H1 (cell line): ENCODE measurements at regions not wholly inside any gene's neighbourhood (a gene's known extent, or its start where the extent isn't known, plus 50 kb on each side); places are given as distances from the start of the nearest gene placed in this dataset.

Experiments used
- CTCF ChIA-PET: fragments of 300-600 bp; sonication (Branson Sonifier 250); formaldehyde crosslinking; loops from one replicate; lab custom pipeline; 2021; ENCODE audit not compliant: partially characterized antibody; lab: Charles Lee
- POLR2A ChIA-PET: fragments of 300-600 bp; sonication (Branson Sonifier 250); formaldehyde crosslinking; loops from one replicate; lab custom pipeline; 2021; ENCODE audit warnings: inconsistent platforms; ENCODE audit not compliant: partially characterized antibody; lab: Charles Lee
- DNase-seq, 2 experiments: peaks; one replicate each; pipeline versions ENCODE4 v3.0.0 to v3.0.0-alpha.2; 2010 to 2022; ENCODE audit warnings: low spot score in 2 of 2, low read depth in 1 of 2, mixed read lengths in 1 of 2
- FAIRE-seq: peaks from 2 replicates; lab custom pipeline; 2011; peaks lifted over from hg19 to GRCh38; lab: Jason Lieb, UNC
- H2AFZ ChIP-seq: 2 replicates; pipeline ENCODE4 v1.8.1; 2012; ENCODE audit warnings: low read length, inconsistent platforms
- H2AK5ac ChIP-seq: 2 replicates; pipeline ENCODE4 v1.6.1; 2013; ENCODE audit warnings: low read depth, low read length
- H2BK120ac ChIP-seq: replicated peaks from 2 replicates; pipeline ENCODE3; 2013; ENCODE audit warnings: low read depth, low read length, inconsistent platforms
- H2BK12ac ChIP-seq: 2 replicates; pipeline ENCODE4 v1.6.1; 2013; ENCODE audit warnings: low read depth, low read length
- H2BK15ac ChIP-seq: 2 replicates; pipeline ENCODE4 v1.6.1; 2013; ENCODE audit warnings: low read length
- H2BK20ac ChIP-seq: 2 replicates; pipeline ENCODE4 v1.6.1; 2013; ENCODE audit warnings: low read length
- H2BK5ac ChIP-seq: 2 replicates; pipeline ENCODE4 v1.6.1; 2013; ENCODE audit warnings: low read depth, low read length
- H3K14ac ChIP-seq: 2 replicates; pipeline ENCODE4 v1.6.1; 2013; ENCODE audit warnings: inconsistent platforms; ENCODE audit not compliant: insufficient read length
- H3K18ac ChIP-seq: 2 replicates; pipeline ENCODE4 v1.6.1; 2013; ENCODE audit warnings: low read length; ENCODE audit errors: extremely low read depth
- H3K23ac ChIP-seq: 2 replicates; pipeline ENCODE4 v1.6.1; 2013; ENCODE audit warnings: inconsistent platforms; ENCODE audit not compliant: insufficient read length
- H3K23me2 ChIP-seq: 2 replicates; pipeline ENCODE4 v1.6.1; 2013; ENCODE audit warnings: low read depth, low read length
- H3K27ac ChIP-seq: 2 replicates; pipeline ENCODE4 v1.6.1; 2011; ENCODE audit warnings: low read depth, low read length, inconsistent platforms
- H3K27me3 ChIP-seq, 4 experiments: replicated peaks in 1 of 4; 1 replicate in 1 of 4; 2 replicates in 3 of 4; pipeline versions ENCODE4 v1.6.1 to v1.8.1; 2011 to 2013; ENCODE audit warnings: low read length in 3 of 4, mild to moderate bottlenecking in 3 of 4, inconsistent platforms in 2 of 4, mixed read lengths in 2 of 4, moderate library complexity in 1 of 4; ENCODE audit not compliant: control insufficient read depth in 3 of 4, insufficient read depth in 3 of 4; ENCODE audit errors: extremely low read depth in 1 of 4
- H3K36me3 ChIP-seq, 4 experiments: 2 replicates each; pipeline versions ENCODE4 v1.6.1 to v1.8.1; 2011 to 2013; ENCODE audit warnings: mild to moderate bottlenecking in 4 of 4, low read length in 3 of 4, moderate library complexity in 2 of 4, control low read depth in 1 of 4, inconsistent platforms in 1 of 4; ENCODE audit not compliant: insufficient read depth in 4 of 4, control insufficient read depth in 2 of 4
- H3K4ac ChIP-seq: replicated peaks from 2 replicates; pipeline ENCODE3; 2013; ENCODE audit warnings: low read length, low read depth, mixed read lengths, inconsistent platforms; ENCODE audit not compliant: insufficient read length
- H3K4me1 ChIP-seq, 4 experiments: replicated peaks in 1 of 4; 1 replicate in 1 of 4; 2 replicates in 3 of 4; pipeline versions ENCODE4 v1.6.1 to v1.8.1; 2011 to 2013; ENCODE audit warnings: low read length in 3 of 4, inconsistent platforms in 2 of 4, mixed read lengths in 1 of 4; ENCODE audit not compliant: insufficient read depth in 4 of 4, control insufficient read depth in 3 of 4
- H3K4me2 ChIP-seq, 2 experiments: 2 replicates each; pipeline versions ENCODE4 v1.6.1 to v1.8.1; 2011 to 2013; ENCODE audit warnings: low read depth in 2 of 2, low read length in 2 of 2, control low read depth in 1 of 2, inconsistent platforms in 1 of 2, mild to moderate bottlenecking in 1 of 2; ENCODE audit not compliant: insufficient read depth in 1 of 2
- H3K4me3 ChIP-seq, 4 experiments: fragments of 200-600, 300-600 bp in 1 of 4; sonication (generic), shearing (Covaris generic), sonication (Bioruptor Twin) in 1 of 4; 2 replicates each; pipeline versions ENCODE4 v1.5.1 to v1.8.1; 2011 to 2016; ENCODE audit warnings: low read length in 4 of 4, low read depth in 3 of 4, control low read depth in 2 of 4, inconsistent platforms in 2 of 4, mild to moderate bottlenecking in 2 of 4, mixed read lengths in 1 of 4, moderate library complexity in 1 of 4; ENCODE audit not compliant: insufficient read depth in 2 of 4; ENCODE audit errors: extremely low read depth in 1 of 4
- H3K56ac ChIP-seq: replicated peaks from 2 replicates; pipeline ENCODE3; 2013; ENCODE audit warnings: low read depth, mild to moderate bottlenecking, mixed read lengths, low read length, inconsistent platforms; ENCODE audit not compliant: insufficient read length
- H3K79me1 ChIP-seq: 2 replicates; pipeline ENCODE4 v1.6.1; 2013; ENCODE audit warnings: low read depth, low read length, control low read depth
- H3K79me2 ChIP-seq, 2 experiments: 2 replicates each; pipeline versions ENCODE4 v1.6.1 to v1.8.1; 2012 to 2013; ENCODE audit warnings: low read length in 2 of 2, mild to moderate bottlenecking in 2 of 2, inconsistent platforms in 1 of 2; ENCODE audit not compliant: insufficient read depth in 2 of 2, control insufficient read depth in 1 of 2
- H3K9ac ChIP-seq, 4 experiments: replicated peaks in 1 of 4; 1 replicate in 1 of 4; 2 replicates in 3 of 4; pipeline versions ENCODE4 v1.6.1 to v1.8.1; 2011 to 2013; ENCODE audit warnings: low read depth in 3 of 4, low read length in 3 of 4, control low read depth in 2 of 4, mild to moderate bottlenecking in 2 of 4, moderate library complexity in 2 of 4, inconsistent platforms in 1 of 4; ENCODE audit errors: extremely low read depth in 1 of 4
- H3K9me3 ChIP-seq, 2 experiments: 2 replicates each; pipeline versions ENCODE4 v1.6.1 to v1.8.1; 2012 to 2013; ENCODE audit warnings: mild to moderate bottlenecking in 2 of 2, moderate library complexity in 2 of 2, control low read depth in 1 of 2, inconsistent platforms in 1 of 2, low read depth in 1 of 2, low read length in 1 of 2, mixed read lengths in 1 of 2; ENCODE audit not compliant: insufficient read depth in 2 of 2
- H4K20me1 ChIP-seq, 2 experiments: replicated peaks in 1 of 2; 2 replicates each; pipeline versions ENCODE3 to v1.8.1; 2011 to 2013; ENCODE audit warnings: inconsistent platforms in 2 of 2, low read length in 2 of 2, mild to moderate bottlenecking in 1 of 2; ENCODE audit not compliant: insufficient read depth in 2 of 2, control insufficient read depth in 1 of 2
- H4K5ac ChIP-seq: 2 replicates; pipeline ENCODE4 v1.6.1; 2013; ENCODE audit warnings: low read length, low read depth, mixed read lengths, inconsistent platforms; ENCODE audit not compliant: insufficient read length
- H4K8ac ChIP-seq: 2 replicates; pipeline ENCODE4 v1.8.0; 2013; ENCODE audit warnings: mild to moderate bottlenecking, moderate library complexity, low read length, inconsistent platforms; ENCODE audit not compliant: insufficient read depth; ENCODE audit errors: extremely low read depth
- H4K91ac ChIP-seq: replicated peaks from 2 replicates; pipeline ENCODE3; 2013; ENCODE audit warnings: low read length, mixed read lengths, inconsistent platforms; ENCODE audit not compliant: insufficient read length
- CEBPB ChIP-seq: IDR thresholded peaks from 2 replicates; pipeline ENCODE4 v1.6.1; 2012; ENCODE audit warnings: low read depth, low read length
- CHD1 ChIP-seq: IDR thresholded peaks from 2 replicates; pipeline ENCODE4 v1.6.1; 2012; ENCODE audit warnings: low read depth, low read length, improper control_type of control experiment
- E2F6 ChIP-seq: IDR thresholded peaks from 2 replicates; pipeline ENCODE4 v1.6.1; 2012; ENCODE audit warnings: inconsistent platforms
- EP300 ChIP-seq, 2 experiments: IDR thresholded peaks; 1 replicate in 1 of 2; 2 replicates in 1 of 2; pipeline ENCODE4 v1.6.1; 2011 to 2012; ENCODE audit warnings: low read depth in 2 of 2, low read length in 2 of 2, mild to moderate bottlenecking in 2 of 2, borderline replicate concordance in 1 of 2, inconsistent platforms in 1 of 2, moderate library complexity in 1 of 2
- FOSL1 ChIP-seq: IDR thresholded peaks from 2 replicates; pipeline ENCODE4 v1.6.1; 2011; ENCODE audit warnings: mild to moderate bottlenecking, low read depth, low read length, moderate library complexity; ENCODE audit not compliant: insufficient read depth
- GTF2F1 ChIP-seq: IDR thresholded peaks from 2 replicates; pipeline ENCODE4 v1.6.1; 2012; ENCODE audit warnings: low read depth, low read length, improper control_type of control experiment, borderline replicate concordance
- JUN ChIP-seq: IDR thresholded peaks from 2 replicates; pipeline ENCODE4 v1.6.1; 2011; ENCODE audit warnings: low read depth, mild to moderate bottlenecking, improper control_type of control experiment, low read length
- JUND ChIP-seq: IDR thresholded peaks from 2 replicates; pipeline ENCODE4 v1.6.1; 2011; ENCODE audit warnings: mild to moderate bottlenecking, improper control_type of control experiment, low read length
- NRF1 ChIP-seq: IDR thresholded peaks from 2 replicates; pipeline ENCODE4 v1.6.1; 2011; ENCODE audit warnings: mild to moderate bottlenecking, low read depth, low read length, improper control_type of control experiment
- PHF8 ChIP-seq: fragments of 200-600 bp; sonication (generic); conservative IDR thresholded peaks from 2 replicates; pipeline ENCODE4 v1.7.1; 2012; ENCODE audit warnings: low read depth, mild to moderate bottlenecking, inconsistent platforms, low read length, moderate library complexity
- SAP30 ChIP-seq: fragments of 300-600 bp; sonication (generic); IDR thresholded peaks from 2 replicates; pipeline ENCODE4 v1.7.1; 2012; ENCODE audit warnings: low read length, moderate library complexity, mild to moderate bottlenecking, inconsistent platforms; ENCODE audit not compliant: insufficient read depth, insufficient replicate concordance
- TBP ChIP-seq: IDR thresholded peaks from 2 replicates; pipeline ENCODE4 v1.6.1; 2011; ENCODE audit warnings: low read depth, low read length, improper control_type of control experiment
- WGBS, 2 experiments: shearing (Covaris generic) in 1 of 2; methylation state at CpG; one replicate each; pipeline versions ENCODE4 v1.1.6 to v1.1.7; 2013 to 2015; ENCODE audit warnings: low lambda C conversion rate in 2 of 2, mixed read lengths in 2 of 2, inconsistent platforms in 1 of 2, low coverage in 1 of 2, missing lambda C conversion rate in 1 of 2; ENCODE audit not compliant: insufficient replicate concordance in 2 of 2, insufficient coverage in 1 of 2, insufficient read length in 1 of 2; ENCODE audit errors: extremely low coverage in 1 of 2, missing lambda C conversion rate in 1 of 2; 5-methylcytosine and 5-hydroxymethylcytosine counted together

DNA sequence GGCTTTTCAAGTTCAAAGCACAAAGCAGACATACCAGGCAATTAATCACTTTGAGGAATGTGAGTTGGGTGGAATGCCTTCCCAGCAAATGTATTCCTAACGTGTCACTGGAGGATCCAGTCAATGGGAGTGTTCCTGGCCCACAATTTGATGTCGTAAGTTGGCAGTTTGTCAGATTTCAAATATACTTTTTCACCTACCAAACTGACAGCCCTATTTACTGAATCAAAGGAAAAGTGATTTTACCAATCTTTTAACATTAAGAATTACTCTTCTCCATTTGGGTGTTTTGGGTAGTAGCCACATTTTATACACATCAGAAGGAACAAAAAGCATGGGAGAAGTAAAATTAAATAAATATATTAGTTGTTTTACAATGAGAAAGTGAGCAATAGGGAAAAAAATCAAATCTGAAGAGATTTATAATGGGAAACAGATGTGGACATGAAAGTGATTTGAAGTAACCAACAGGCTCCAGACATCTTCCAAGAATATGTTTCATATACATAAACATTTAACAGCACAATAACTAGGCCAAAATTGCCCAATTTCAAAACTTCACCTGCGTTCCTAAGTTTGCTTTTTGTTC is 222.9 kb downstream of the MTERF1 start:
- Histone ChIP-seq H3K9ac (no peak overlapping the region), H2BK15ac (no peak overlapping the region), H3K14ac (no peak overlapping the region), H3K4me2 (no peak overlapping the region), H3K4ac (no peak overlapping the region), H3K9me3 (no peaks in the 10 kb centered on the region), H2BK120ac (no peak overlapping the region), H3K36me3 (no peaks in the 10 kb centered on the region), H3K23ac (no peak overlapping the region), H3K4me3 (no peak overlapping the region), H2AFZ (no peak overlapping the region), H4K5ac (no peak overlapping the region), H3K79me2 (no peaks in the 10 kb centered on the region), H4K20me1 (no peaks in the 10 kb centered on the region), H3K18ac (no peak overlapping the region), H2BK12ac (no peak overlapping the region), H3K27me3 (no peaks in the 10 kb centered on the region), H3K79me1 (no peaks in the 10 kb centered on the region), H3K4me1 (no peaks in the 10 kb centered on the region), H3K56ac (no peak overlapping the region)
- POLR2A ChIA-PET, result no interaction called here
- DNase-seq, result no peak
- WGBS, 2 experiments, result 81% methylated on average over 3 of the region's 3 CpGs; no CpG with 5 or more reads in 1 of the 2 experiments
- CTCF ChIA-PET, result no interaction called here
- TF ChIP-seq E2F6 (no peak), FOSL1 (no peak), SAP30 (no peak), JUND (no peak), GTF2F1 (no peak), PHF8 (no peak), CEBPB (no peak), NRF1 (no peak), TBP (no peak), EP300 (IDR thresholded peaks at IDR 0.05; ENCODE audit: borderline replicate concordance in 1 of 2, low read depth in 2 of 2, low read length in 2 of 2) (no peak), JUN (no peak), CHD1 (no peak)
- TF ChIP-seq, all 59 proteins: peak for 0
- Histone ChIP-seq H3K27ac (no peak overlapping the region), H4K8ac (no peak overlapping the region), H4K91ac (no peak overlapping the region), H2AK5ac (no peak overlapping the region), H2BK5ac (no peak overlapping the region), H3K23me2 (no peaks in the 10 kb centered on the region), H2BK20ac (no peak overlapping the region)
- FAIRE-seq, result no peak
